GM10248 (cell line): ENCODE measurements at regions not wholly inside any gene's neighbourhood (a gene's known extent, or its start where the extent isn't known, plus 50 kb on each side); places are given as distances from the start of the nearest gene placed in this dataset.
"Not testable (repeated sequence)": the region's sequence is repeated elsewhere in the genome, so short reads cannot be mapped to it uniquely, and the experiment has no call there.

Source experiments
- CTCF ChIA-PET: fragments of 300-600 bp; sonication (Branson Sonifier 250); formaldehyde crosslinking; extraction: SDS; loops from one replicate; lab custom pipeline; 2021; ENCODE audit warnings: antibody characterized with exemption; lab: Yijun Ruan, JAX
- POLR2A ChIA-PET: fragments of 350-650 bp; sonication (Branson Sonifier 250); formaldehyde crosslinking; extraction: SDS; loops from one replicate; lab custom pipeline; 2020; ENCODE audit warnings: antibody characterized with exemption; lab: Yijun Ruan, JAX
- DNase-seq: peaks from one replicate; pipeline ENCODE4 v3.0.0; 2012; ENCODE audit errors: extremely low spot score
- CTCF ChIP-seq: IDR thresholded peaks from 2 replicates; pipeline ENCODE4 v1.5.1; 2012; ENCODE audit warnings: mild to moderate bottlenecking, low read depth; ENCODE audit errors: extremely low read depth, missing control alignments, control extremely low read depth

- no peak for DNase-seq
- TF ChIP-seq CTCF: no peak
- ChIA-PET CTCF (no interaction called here), POLR2A (no interaction called here)
These were observed 165.2 kb upstream of the MYRIP start for GRCh38 chr3:39644176-39644575.

GRCh38 chr3:39651256-39651655 lies 158.2 kb upstream of the MYRIP start:
- DNase-seq, POLR2A ChIA-PET, CTCF ChIA-PET: not testable (repeated sequence)

- ChIA-PET CTCF (interaction anchor here (1.1 to 1.2 kb wide), 2 partner anchors 16 to 21 kb away, joined by 3 to 4 read pairs; no protein-coding TSS in a partner anchor), POLR2A (no interaction called here)
- DNase-seq: no peak
- no peak for TF ChIP-seq CTCF
These were observed 157.2 kb upstream of the MYRIP start for GRCh38 chr3:39651993-39652739.

- CTCF ChIA-PET, POLR2A ChIA-PET, DNase-seq: not testable (repeated sequence)
These were observed 153.7 kb upstream of the MYRIP start for GRCh38 chr3:39655718-39656117.

GRCh38 chr3:39657075-39657474 lies 152.3 kb upstream of the MYRIP start:
- TF ChIP-seq CTCF: no peak
- ChIA-PET CTCF (no interaction called here), POLR2A (no interaction called here)
- no peak for DNase-seq

- TF ChIP-seq CTCF: no peak
- ChIA-PET CTCF (no interaction called here), POLR2A (no interaction called here)
- DNase-seq: no peak
These were observed 151.6 kb upstream of the MYRIP start for GRCh38 chr3:39657775-39658174.

- POLR2A ChIA-PET: no interaction called here
- CTCF ChIA-PET: interaction anchor here (1.3 to 1.4 kb wide), 2 partner anchors 514 to 652 kb away, joined by 4 read pairs; no protein-coding TSS in a partner anchor
These were observed 144.5 kb upstream of the MYRIP start for GRCh38 chr3:39664931-39665330.

More at GRCh38 chr3:39664931-39665330, 144.5 kb upstream of the MYRIP start:
- TF ChIP-seq CTCF: no peak
- DNase-seq: no peak
